ENCODE measurements at regions not wholly inside any gene's neighbourhood (a gene's known extent, or its start where the extent isn't known, plus 50 kb on each side); places are given as distances from the start of the nearest gene placed in this dataset.

GRCh38 chr5:61969347-61969746, 336.7 kb upstream of the KIF2A start:
- Histone ChIP-seq H3F3A (ENCODE audit: control insufficient read depth, insufficient read depth) (no peaks in the 10 kb centered on the region), H3K9me3 (ENCODE audit: control insufficient read depth, insufficient read depth, low read length) (no peaks in the 10 kb centered on the region), H3K4me2 (ENCODE audit: low read length) (no peak overlapping the region), H3K79me2 (ENCODE audit: control insufficient read depth, low read length) (no peaks in the 10 kb centered on the region), H3K27ac (ENCODE audit: low read depth, low read length) (no peak overlapping the region), H3K4me3 (ENCODE audit: low read length) (no peak overlapping the region), H3K27me3 (ENCODE audit: control insufficient read depth, low read length) (no peaks in the 10 kb centered on the region), H3K4me1 (ENCODE audit: control insufficient read depth, low read length) (no peaks in the 10 kb centered on the region), H4K20me1 (ENCODE audit: control insufficient read depth, insufficient read depth, low read depth, low read length) (no peaks in the 10 kb centered on the region), H3K9me2 (replicated peaks; ENCODE audit: control insufficient read depth, low read length) (no peaks in the 10 kb centered on the region), H3K36me3 (ENCODE audit: control insufficient read depth, low read length) (no peaks in the 10 kb centered on the region)
- TF ChIP-seq EZH2phosphoT487 (IDR thresholded peaks at IDR 0.05; ENCODE audit: borderline replicate concordance, low read length) (no peak), CTCF (IDR thresholded peaks at IDR 0.05; ENCODE audit: low read depth, low read length, poor library complexity, severe bottlenecking) (no peak)

- Histone ChIP-seq H3K9me3 (ENCODE audit: control insufficient read depth, insufficient read depth, low read length) (no peaks in the 10 kb centered on the region), H3K27me3 (ENCODE audit: control insufficient read depth, low read length) (no peaks in the 10 kb centered on the region), H3F3A (ENCODE audit: control insufficient read depth, insufficient read depth) (no peaks in the 10 kb centered on the region), H3K4me3 (ENCODE audit: low read length) (no peak overlapping the region), H3K9me2 (replicated peaks; ENCODE audit: control insufficient read depth, low read length) (no peaks in the 10 kb centered on the region), H4K20me1 (ENCODE audit: control insufficient read depth, insufficient read depth, low read depth, low read length) (no peaks in the 10 kb centered on the region), H3K4me1 (ENCODE audit: control insufficient read depth, low read length) (no peaks in the 10 kb centered on the region), H3K79me2 (ENCODE audit: control insufficient read depth, low read length) (no peaks in the 10 kb centered on the region), H3K27ac (ENCODE audit: low read depth, low read length) (no peak overlapping the region), H3K4me2 (ENCODE audit: low read length) (no peak overlapping the region), H3K36me3 (ENCODE audit: control insufficient read depth, low read length) (no peaks in the 10 kb centered on the region)
- TF ChIP-seq CTCF (IDR thresholded peaks at IDR 0.05; ENCODE audit: low read depth, low read length, poor library complexity, severe bottlenecking), result no peak
These were observed 336.3 kb upstream of the KIF2A start for GRCh38 chr5:61969755-61970154.

- Histone ChIP-seq H3K9me2 (replicated peaks; ENCODE audit: control insufficient read depth, low read length) (no peaks in the 10 kb centered on the region), H3K27ac (ENCODE audit: low read depth, low read length) (no peak overlapping the region), H3K36me3 (ENCODE audit: control insufficient read depth, low read length) (no peaks in the 10 kb centered on the region), H3K9me3 (ENCODE audit: control insufficient read depth, insufficient read depth, low read length) (no peaks in the 10 kb centered on the region), H3K4me3 (ENCODE audit: low read length) (no peak overlapping the region), H3K4me2 (ENCODE audit: low read length) (no peak overlapping the region), H4K20me1 (ENCODE audit: control insufficient read depth, insufficient read depth, low read depth, low read length) (no peaks in the 10 kb centered on the region), H3K27me3 (ENCODE audit: control insufficient read depth, low read length) (no peaks in the 10 kb centered on the region), H3F3A (ENCODE audit: control insufficient read depth, insufficient read depth) (no peaks in the 10 kb centered on the region), H3K79me2 (ENCODE audit: control insufficient read depth, low read length) (no peaks in the 10 kb centered on the region), H3K4me1 (ENCODE audit: control insufficient read depth, low read length) (no peaks in the 10 kb centered on the region)
- no peak for TF ChIP-seq CTCF (IDR thresholded peaks at IDR 0.05; ENCODE audit: low read depth, low read length, poor library complexity, severe bottlenecking)
- TF ChIP-seq EZH2phosphoT487 (IDR thresholded peaks at IDR 0.05; ENCODE audit: borderline replicate concordance, low read length), result no peak
These were observed 335.8 kb upstream of the KIF2A start for GRCh38 chr5:61970218-61970617.

- no peak for TF ChIP-seq CTCF (IDR thresholded peaks at IDR 0.05; ENCODE audit: low read depth, low read length, poor library complexity, severe bottlenecking)
- TF ChIP-seq EZH2phosphoT487 (IDR thresholded peaks at IDR 0.05; ENCODE audit: borderline replicate concordance, low read length), result no peak
- no peaks in the 10 kb centered on the region for H4K20me1 ChIP-seq (ENCODE audit: control insufficient read depth, insufficient read depth, low read depth, low read length)
- no peaks in the 10 kb centered on the region for H3K9me3 ChIP-seq (ENCODE audit: control insufficient read depth, insufficient read depth, low read length)
- no peak overlapping the region for H3K4me2 ChIP-seq (ENCODE audit: low read length)
- no peak overlapping the region for H3K4me3 ChIP-seq (ENCODE audit: low read length)
- H3K36me3 ChIP-seq (ENCODE audit: control insufficient read depth, low read length), result no peaks in the 10 kb centered on the region
- no peaks in the 10 kb centered on the region for H3F3A ChIP-seq (ENCODE audit: control insufficient read depth, insufficient read depth)
- H3K4me1 ChIP-seq (ENCODE audit: control insufficient read depth, low read length), result no peaks in the 10 kb centered on the region
- no peaks in the 10 kb centered on the region for H3K27me3 ChIP-seq (ENCODE audit: control insufficient read depth, low read length)
- H3K9me2 ChIP-seq (replicated peaks; ENCODE audit: control insufficient read depth, low read length), result no peaks in the 10 kb centered on the region
- H3K79me2 ChIP-seq (ENCODE audit: control insufficient read depth, low read length), result no peaks in the 10 kb centered on the region
- H3K27ac ChIP-seq (ENCODE audit: low read depth, low read length), result no peak overlapping the region
These were observed 331.3 kb upstream of the KIF2A start for GRCh38 chr5:61974680-61975079.

Data from DOHH2 (cell line).